HCT116 (cell line): ENCODE measurements at regions not wholly inside any gene's neighbourhood (a gene's known extent, or its start where the extent isn't known, plus 50 kb on each side); places are given as distances from the start of the nearest gene placed in this dataset.

Experiments used
- ATAC-seq: fragments of 200-7000 bp; cut with Tn5 transposase; 2 replicates; pipeline ENCODE4 v1.9.1; 2020; ENCODE audit warnings: mild to moderate bottlenecking, moderate library complexity
- BruUV-seq: library from RNA; stranded (reverse); fragments of 400-500 nt; replicated peaks from 2 replicates; lab custom pipeline; 2021; lab: Mats Ljungman, UMichigan
- CTCF ChIA-PET: fragments of 300-600 bp; sonication (Branson Sonifier 250); formaldehyde crosslinking; loops from one replicate; lab custom pipeline; 2021; ENCODE audit warnings: antibody characterized with exemption; lab: Charles Lee
- POLR2A ChIA-PET: fragments of 300-600, 350-600 bp; sonication (Branson Sonifier 250); formaldehyde crosslinking; loops from one replicate; lab custom pipeline; 2021; ENCODE audit warnings: antibody characterized with exemption; lab: Charles Lee
- RAD21 ChIA-PET, 2 experiments: fragments of 300-600 bp; sonication (Branson Sonifier 250); formaldehyde crosslinking; loops; one replicate each; lab custom pipeline; 2023; ENCODE audit warnings: low total read pairs in 2 of 2; ENCODE audit not compliant: uncharacterized antibody in 2 of 2, unreplicated experiment in 2 of 2, low non-redundant PET in 1 of 2; lab: Charles Lee
- DNase-seq: peaks from one replicate; pipeline ENCODE4 v3.0.0-alpha.2; 2010; ENCODE audit warnings: low read depth, low spot score
- H2AFZ ChIP-seq: fragments of 200-600 bp; shearing (Covaris generic), sonication (generic); 2 replicates; pipeline ENCODE4 v1.6.1; 2017; ENCODE audit warnings: low read depth, mixed run types, mixed read lengths, antibody characterized with exemption, low read length; ENCODE audit not compliant: poor library complexity, severe bottlenecking
- H3K27ac ChIP-seq: 2 replicates; pipeline ENCODE4 v1.5.1; 2012; ENCODE audit warnings: low read depth, low read length
- H3K27me3 ChIP-seq: fragments of 200-600 bp; sonication (generic); 2 replicates; pipeline ENCODE4 v1.6.1; 2016; ENCODE audit warnings: mixed run types, low read length, mixed read lengths; ENCODE audit not compliant: insufficient read depth
- H3K36me3 ChIP-seq, 2 experiments: fragments of 200-500 bp in 1 of 2; fragments of 200-600 bp in 1 of 2; sonication (Bioruptor generic) in 1 of 2; sonication (generic) in 1 of 2; 2 replicates each; pipeline versions ENCODE4 v1.5.1 to v1.6.1; 2014 to 2016; ENCODE audit warnings: low read length in 2 of 2, inconsistent platforms in 1 of 2, mixed read lengths in 1 of 2, mixed run types in 1 of 2; ENCODE audit not compliant: insufficient read depth in 2 of 2, control insufficient read depth in 1 of 2
- H3K4me1 ChIP-seq, 2 experiments: fragments of 200-600 bp in 1 of 2; sonication (generic) in 1 of 2; 2 replicates each; pipeline versions ENCODE4 v1.5.1 to v1.6.1; 2012 to 2017; ENCODE audit warnings: low read length in 2 of 2, inconsistent platforms in 1 of 2, mild to moderate bottlenecking in 1 of 2, mixed read lengths in 1 of 2, mixed run types in 1 of 2, moderate library complexity in 1 of 2; ENCODE audit not compliant: insufficient read depth in 2 of 2, control insufficient read depth in 1 of 2
- H3K4me2 ChIP-seq: fragments of 200-600 bp; sonication (generic); 2 replicates; pipeline ENCODE4 v1.6.1; 2017; ENCODE audit warnings: mixed run types, low read length, mixed read lengths
- H3K4me3 ChIP-seq, 2 experiments: fragments of 200-600 bp in 1 of 2; sonication (generic) in 1 of 2; replicated peaks in 1 of 2; 2 replicates each; pipeline ENCODE4 v1.5.1; 2011 to 2016; ENCODE audit warnings: low read length in 2 of 2, control low read depth in 1 of 2, low read depth in 1 of 2, mild to moderate bottlenecking in 1 of 2, mixed read lengths in 1 of 2, mixed run types in 1 of 2
- H3K79me2 ChIP-seq: fragments of 200-600 bp; sonication (generic); 2 replicates; pipeline ENCODE4 v1.6.1; 2017; ENCODE audit warnings: mild to moderate bottlenecking, mixed run types, low read length, moderate library complexity, mixed read lengths; ENCODE audit not compliant: insufficient read depth
- H3K9ac ChIP-seq: fragments of 200-600 bp; sonication (generic); 2 replicates; pipeline ENCODE4 v1.6.1; 2016; ENCODE audit warnings: low read length, mixed read lengths
- H3K9me2 ChIP-seq: fragments of 200-600 bp; sonication (generic), shearing (Covaris generic); 2 replicates; pipeline ENCODE4 v1.6.1; 2017; ENCODE audit warnings: mixed run types, mild to moderate bottlenecking, moderate library complexity; ENCODE audit not compliant: insufficient read depth
- H3K9me3 ChIP-seq, 2 experiments: fragments of 200-500 bp in 1 of 2; fragments of 200-600 bp in 1 of 2; sonication (Bioruptor generic) in 1 of 2; sonication (generic) in 1 of 2; 2 replicates each; pipeline ENCODE4 v1.6.1; 2014 to 2017; ENCODE audit warnings: low read length in 2 of 2, mixed read lengths in 2 of 2, inconsistent platforms in 1 of 2, low read depth in 1 of 2, mild to moderate bottlenecking in 1 of 2, mixed run types in 1 of 2, moderate library complexity in 1 of 2; ENCODE audit not compliant: control insufficient read depth in 1 of 2, insufficient read depth in 1 of 2
- H4K20me1 ChIP-seq: fragments of 200-600 bp; sonication (generic), shearing (Covaris generic); 2 replicates; pipeline ENCODE4 v1.6.1; 2017; ENCODE audit warnings: mixed run types, mild to moderate bottlenecking, moderate library complexity; ENCODE audit not compliant: insufficient read depth
- ATF3 ChIP-seq: IDR thresholded peaks from 2 replicates; pipeline ENCODE4 v1.6.1; 2012
- CBX3 ChIP-seq: IDR thresholded peaks from 2 replicates; pipeline ENCODE4 v1.6.1; 2012; ENCODE audit warnings: low read depth
- CTCF ChIP-seq, 3 experiments: fragments of 200-600 bp in 1 of 3; sonication (generic) in 1 of 3; IDR thresholded peaks in 2 of 3; conservative IDR thresholded peaks in 1 of 3; 2 replicates each; pipeline ENCODE4 v1.5.1; 2012 to 2017; ENCODE audit warnings: low read depth in 2 of 3, low read length in 2 of 3, antibody characterized with exemption in 1 of 3, borderline replicate concordance in 1 of 3, control low read depth in 1 of 3, mild to moderate bottlenecking in 1 of 3, mixed read lengths in 1 of 3, mixed run types in 1 of 3, moderate library complexity in 1 of 3; ENCODE audit not compliant: insufficient read depth in 1 of 3
- EGR1 ChIP-seq: IDR thresholded peaks from 2 replicates; pipeline ENCODE4 v1.6.1; 2012; ENCODE audit warnings: low read depth
- EZH2 ChIP-seq: fragments of 200-600 bp; sonication (generic); IDR thresholded peaks from 2 replicates; pipeline ENCODE4 v1.6.1; 2017; ENCODE audit warnings: antibody characterized with exemption, mixed run types
- JUND ChIP-seq: IDR thresholded peaks from 2 replicates; pipeline ENCODE4 v1.6.1; 2012
- POLR2A ChIP-seq: IDR thresholded peaks from 2 replicates; pipeline ENCODE4 v1.7.0; 2011; ENCODE audit warnings: borderline replicate concordance; ENCODE audit not compliant: insufficient read depth, insufficient read length; ENCODE audit errors: extremely low read depth
- REST ChIP-seq: IDR thresholded peaks from 2 replicates; pipeline ENCODE4 v1.6.1; 2012; ENCODE audit warnings: low read depth
- SP1 ChIP-seq: IDR thresholded peaks from 2 replicates; pipeline ENCODE4 v1.6.1; 2012; ENCODE audit warnings: low read depth
- intact Hi-C: fragments of 100-400 bp; cut with micrococcal nuclease; formaldehyde crosslinking; loops from 2 replicates; pipeline ENCODE4 v1.10.0; 2022

- Histone ChIP-seq H3K27me3 (no peaks in the 10 kb centered on the region), H3K79me2 (no peaks in the 10 kb centered on the region), H3K9ac (no peak overlapping the region), H4K20me1 (no peaks in the 10 kb centered on the region), H3K4me3 (no peak overlapping the region), H3K4me1 (no peaks in the 10 kb centered on the region), H3K36me3 (no peaks in the 10 kb centered on the region), H3K4me2 (no peak overlapping the region), H3K27ac (no peak overlapping the region), H2AFZ (no peak overlapping the region), H3K9me2 (no peaks in the 10 kb centered on the region), H3K9me3 (no peaks in the 10 kb centered on the region; a peak in 1 of 4 replicates)
- DNase-seq = no peak
- ChIA-PET RAD21 (no interaction called here), CTCF (no interaction called here), POLR2A (no interaction called here)
- TF ChIP-seq EZH2 (no peak), CTCF (IDR thresholded peaks at IDR 0.05 in 2 of 3, conservative IDR thresholded peaks at IDR 0.05 in 1 of 3; ENCODE audit: borderline replicate concordance in 1 of 3, insufficient read depth in 1 of 3, low read depth in 2 of 3, low read length in 2 of 3) (no peak), ATF3 (no peak), EGR1 (no peak), POLR2A (no peak), JUND (no peak), REST (no peak), SP1 (no peak), CBX3 (no peak)
- intact Hi-C loops = no loop called here
- no peak for ATAC-seq
- no TSS peak for BruUV-seq
These were observed 97.2 kb upstream of the EDNRB start for GRCh38 chr13:78015782-78016181.
